C4-2B (cell line): ENCODE measurements at regions not wholly inside any gene's neighbourhood (a gene's known extent, or its start where the extent isn't known, plus 50 kb on each side); places are given as distances from the start of the nearest gene placed in this dataset.

ENCODE experiments used
- ZFX ChIP-seq: fragments of 450-650 bp; IDR thresholded peaks from 2 replicates; pipeline ENCODE4 v1.6.1; 2017
- TF ChIP-seq, protein P1 (sequence below): fragments of 450-650 bp; conservative IDR thresholded peaks from 2 replicates; pipeline ENCODE4 v1.5.1; 2017; ENCODE audit warnings: mild to moderate bottlenecking

DNA sequence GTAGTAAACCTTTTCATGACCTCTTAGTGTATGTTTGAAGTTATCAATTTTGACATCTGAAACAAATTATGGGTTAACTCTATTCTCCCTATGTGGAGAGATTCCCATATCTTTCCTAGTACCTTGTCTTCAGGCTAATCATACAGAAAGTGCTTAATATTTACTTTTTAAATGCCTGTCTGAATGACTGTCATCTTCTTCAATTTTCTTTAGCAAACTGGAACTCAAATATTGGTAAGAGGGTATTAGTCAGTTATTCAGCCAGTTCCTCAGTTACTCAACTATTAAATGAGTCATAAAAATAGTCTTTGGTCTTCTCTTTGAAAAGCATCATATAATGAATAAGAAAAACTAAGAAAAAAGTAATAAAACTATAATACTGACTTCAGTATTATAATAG is 1038.0 kb upstream of the PIK3C3 start:
- TF ChIP-seq, protein P1, sequence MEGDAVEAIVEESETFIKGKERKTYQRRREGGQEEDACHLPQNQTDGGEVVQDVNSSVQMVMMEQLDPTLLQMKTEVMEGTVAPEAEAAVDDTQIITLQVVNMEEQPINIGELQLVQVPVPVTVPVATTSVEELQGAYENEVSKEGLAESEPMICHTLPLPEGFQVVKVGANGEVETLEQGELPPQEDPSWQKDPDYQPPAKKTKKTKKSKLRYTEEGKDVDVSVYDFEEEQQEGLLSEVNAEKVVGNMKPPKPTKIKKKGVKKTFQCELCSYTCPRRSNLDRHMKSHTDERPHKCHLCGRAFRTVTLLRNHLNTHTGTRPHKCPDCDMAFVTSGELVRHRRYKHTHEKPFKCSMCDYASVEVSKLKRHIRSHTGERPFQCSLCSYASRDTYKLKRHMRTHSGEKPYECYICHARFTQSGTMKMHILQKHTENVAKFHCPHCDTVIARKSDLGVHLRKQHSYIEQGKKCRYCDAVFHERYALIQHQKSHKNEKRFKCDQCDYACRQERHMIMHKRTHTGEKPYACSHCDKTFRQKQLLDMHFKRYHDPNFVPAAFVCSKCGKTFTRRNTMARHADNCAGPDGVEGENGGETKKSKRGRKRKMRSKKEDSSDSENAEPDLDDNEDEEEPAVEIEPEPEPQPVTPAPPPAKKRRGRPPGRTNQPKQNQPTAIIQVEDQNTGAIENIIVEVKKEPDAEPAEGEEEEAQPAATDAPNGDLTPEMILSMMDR, result no peak
- TF ChIP-seq ZFX, result no peak
